ENCODE measurements at regions not wholly inside any gene's neighbourhood (a gene's known extent, or its start where the extent isn't known, plus 50 kb on each side); places are given as distances from the start of the nearest gene placed in this dataset.

GRCh38 chr14:56390859-56391258 is 188.7 kb upstream of the TMEM260 start:
- TF ChIP-seq EZH2phosphoT487 (IDR thresholded peaks at IDR 0.05; ENCODE audit: insufficient read depth, low read depth) (no peak), EZH2 (IDR thresholded peaks at IDR 0.05; ENCODE audit: insufficient read depth, poor library complexity, severe bottlenecking) (no peak)

Measured in GM23248 (cell line).